NOMO-1 treated with dmso at 0.1 percent for 144 hours (cell line): ENCODE measurements at regions not wholly inside any gene's neighbourhood (a gene's known extent, or its start where the extent isn't known, plus 50 kb on each side); places are given as distances from the start of the nearest gene placed in this dataset.
"Not testable (repeated sequence)": the region's sequence is repeated elsewhere in the genome, so short reads cannot be mapped to it uniquely, and the experiment has no call there.

Experiments used
- DNase-seq: peaks from one replicate; lab custom pipeline; 2025; ENCODE audit not compliant: unreplicated experiment; lab: John Stamatoyannopoulos, UW

- no peak for DNase-seq
Measured at GRCh38 chr2:78779761-78780160, 245.7 kb upstream of the REG3G start.

- DNase-seq: no peak
Measured at GRCh38 chr2:78780256-78780655, 245.2 kb upstream of the REG3G start.

DNA sequence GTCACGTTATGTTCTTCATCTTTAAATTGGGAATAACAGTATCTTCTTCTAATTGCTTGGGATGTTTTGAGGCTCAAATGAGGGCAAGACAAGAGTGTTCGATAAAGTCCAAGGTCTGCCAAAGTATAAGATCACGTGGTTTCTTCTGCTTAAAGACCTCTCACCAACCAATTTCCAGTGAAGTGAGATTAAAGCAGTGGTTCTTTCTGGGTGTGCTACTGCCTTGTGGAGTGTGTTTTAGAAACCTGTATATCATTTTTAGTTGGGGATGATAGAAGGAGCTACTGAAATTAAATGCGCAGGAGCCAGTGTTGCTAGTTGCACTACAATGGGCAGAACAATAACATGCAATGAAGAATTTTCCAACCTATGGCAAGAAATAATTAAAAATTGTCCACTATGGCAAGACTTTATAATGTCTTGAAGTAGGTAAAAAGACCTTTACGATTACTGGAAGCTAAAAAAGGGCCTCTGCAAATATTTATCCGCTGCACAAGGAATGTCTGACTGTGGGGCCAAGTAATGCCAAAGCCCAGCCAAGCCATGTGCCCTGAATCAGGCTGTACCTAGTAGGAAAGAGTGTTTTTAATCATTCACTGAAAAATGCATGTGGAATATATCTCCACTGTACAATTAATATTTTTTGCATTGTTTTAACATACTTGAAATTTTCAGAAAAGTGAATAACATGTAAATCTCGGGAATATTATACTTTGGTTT is 244.5 kb upstream of the REG3G start:
- no peak for DNase-seq

DNA sequence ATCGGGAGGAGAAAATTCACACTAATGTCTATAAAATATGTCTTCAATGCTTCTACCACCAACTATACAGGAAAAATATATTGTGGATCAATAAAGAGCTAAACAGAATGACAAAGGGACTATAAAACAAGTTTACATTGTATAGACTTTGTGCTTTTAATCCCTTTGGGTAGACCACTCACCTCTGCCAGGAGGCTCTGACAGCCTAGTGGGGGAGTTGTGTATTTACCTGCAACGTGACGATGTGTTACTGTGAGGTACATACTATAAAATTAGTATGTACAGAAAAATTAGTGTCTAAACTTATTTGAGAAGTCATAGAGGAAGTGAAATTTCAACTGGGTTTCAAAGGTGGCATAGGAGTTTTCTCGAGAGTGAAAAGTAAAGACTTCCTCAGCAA is 243.3 kb upstream of the REG3G start:
- DNase-seq: no peak

GRCh38 chr2:78811955-78812610 is 213.4 kb upstream of the REG3G start:
- peak; percentile 39 for DNase-seq

DNA sequence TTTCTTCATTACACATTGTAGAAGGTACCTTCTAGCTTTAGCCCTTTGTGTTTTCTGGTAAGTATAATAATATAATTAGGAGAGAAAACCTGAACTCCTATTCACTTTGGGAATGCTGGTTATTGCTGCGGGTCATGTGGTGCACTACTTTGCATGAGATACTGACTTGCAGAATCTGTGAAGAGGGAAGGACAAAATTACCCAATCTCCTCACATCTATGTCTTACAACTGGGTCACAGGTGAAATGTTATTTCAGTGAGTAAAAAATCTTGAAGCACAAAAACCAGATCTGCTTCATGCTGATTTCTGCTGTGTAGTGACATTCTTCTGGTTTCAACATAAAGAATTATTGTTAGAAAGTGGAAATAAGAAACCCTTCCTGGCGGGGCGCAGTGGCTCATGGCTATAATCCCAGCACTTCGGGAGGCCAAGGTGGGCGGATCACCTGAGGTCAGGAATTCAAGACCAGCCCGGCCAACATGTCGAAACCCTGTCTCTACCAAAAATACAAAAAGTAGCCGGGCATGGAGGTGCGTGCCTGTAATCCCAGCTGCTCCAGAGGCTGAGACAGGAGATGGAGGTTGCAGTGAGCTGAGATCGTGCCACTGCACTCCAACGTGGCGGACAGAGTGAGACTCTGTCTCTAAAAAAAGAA is 211.0 kb upstream of the REG3G start:
- DNase-seq: no peak

- DNase-seq: no peak
Measured at GRCh38 chr2:78817430-78817829, 208.1 kb upstream of the REG3G start.

GRCh38 chr2:78832481-78832880 is 193.0 kb upstream of the REG3G start:
- no peak for DNase-seq

DNA sequence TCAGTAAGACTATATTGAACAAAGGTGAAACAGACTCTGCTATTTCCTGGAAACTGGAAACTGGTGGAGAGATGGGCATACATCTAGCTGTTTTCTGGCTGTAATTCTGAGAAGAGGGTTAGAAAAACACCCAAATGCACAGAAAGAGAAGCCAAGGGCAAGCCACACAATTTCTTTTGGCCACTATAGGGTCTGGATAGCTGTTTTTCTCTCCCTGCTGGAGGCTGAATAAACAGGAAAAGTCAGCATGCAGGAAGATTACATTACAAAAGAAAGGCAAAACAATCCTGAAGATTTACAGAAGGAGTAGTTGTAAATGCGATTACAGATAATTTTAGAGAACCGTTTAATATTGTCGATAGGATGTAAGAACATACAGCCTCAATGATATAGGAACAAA is 186.2 kb upstream of the REG3G start:
- no peak for DNase-seq

DNA sequence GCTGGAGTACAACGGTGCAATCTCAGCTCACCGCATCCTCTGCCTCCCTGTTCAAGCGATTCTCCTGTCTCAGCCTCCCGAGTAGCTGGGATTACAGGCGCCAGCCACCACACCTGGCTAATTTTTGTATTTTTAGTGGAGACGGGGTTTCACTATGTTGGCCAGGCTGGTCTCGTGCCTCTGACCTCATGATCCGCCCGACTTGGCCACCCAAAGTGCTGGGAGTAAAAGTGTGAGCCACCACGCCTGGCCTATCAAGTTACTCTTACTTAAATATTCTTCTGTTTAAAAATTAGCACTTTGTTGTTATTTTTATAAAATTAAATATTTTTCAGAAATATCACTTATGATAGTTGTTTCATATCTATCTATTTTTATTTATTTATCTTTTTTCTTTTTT is 185.2 kb upstream of the REG3G start:
- DNase-seq: not testable (repeated sequence)

DNA sequence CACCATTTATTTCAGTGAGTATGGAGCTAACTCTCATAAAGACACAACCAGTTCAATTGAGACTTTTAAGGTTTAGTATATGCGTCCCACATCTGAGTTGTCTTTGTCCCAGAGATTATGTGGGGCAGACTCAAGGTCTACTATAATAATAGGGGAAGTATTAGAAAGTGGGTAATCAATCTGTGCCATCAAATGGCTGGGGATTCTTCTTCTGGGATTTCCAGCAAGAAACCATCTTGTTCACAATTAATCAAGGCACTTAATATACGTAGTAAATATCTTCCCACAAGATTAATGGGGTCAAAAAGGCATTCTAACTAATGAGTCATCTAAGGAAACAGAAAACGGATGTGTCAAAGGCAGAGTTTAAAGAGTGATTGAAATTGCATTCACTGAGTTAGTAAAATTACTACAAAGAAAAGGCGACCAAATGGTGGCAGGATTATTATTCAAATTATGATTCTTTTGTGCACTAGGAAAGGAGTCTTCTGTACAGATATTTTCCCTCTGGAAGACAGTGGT is 179.8 kb upstream of the REG3G start:
- DNase-seq: no peak

GRCh38 chr2:78861546-78861945 is 164.0 kb upstream of the REG3G start:
- DNase-seq: no peak

DNA sequence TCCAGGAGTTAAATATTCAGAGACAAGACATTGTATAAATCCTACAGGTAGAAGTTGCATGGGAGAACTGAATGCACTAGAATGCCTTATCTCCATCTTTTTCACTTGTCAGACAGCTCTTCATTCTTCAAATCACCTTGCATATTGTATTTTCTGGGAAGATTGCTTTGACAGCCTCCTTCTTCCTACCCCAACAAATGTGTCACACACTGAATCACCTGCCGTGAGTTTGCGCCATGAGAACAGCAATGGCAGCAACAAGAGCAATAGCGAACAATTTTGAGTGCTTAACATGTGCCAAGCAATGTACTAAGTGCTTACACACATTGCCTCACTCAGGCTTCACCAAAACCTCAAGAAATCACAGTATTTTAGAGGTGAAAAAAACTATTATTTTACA is 161.3 kb upstream of the REG3G start:
- DNase-seq: no peak

DNA sequence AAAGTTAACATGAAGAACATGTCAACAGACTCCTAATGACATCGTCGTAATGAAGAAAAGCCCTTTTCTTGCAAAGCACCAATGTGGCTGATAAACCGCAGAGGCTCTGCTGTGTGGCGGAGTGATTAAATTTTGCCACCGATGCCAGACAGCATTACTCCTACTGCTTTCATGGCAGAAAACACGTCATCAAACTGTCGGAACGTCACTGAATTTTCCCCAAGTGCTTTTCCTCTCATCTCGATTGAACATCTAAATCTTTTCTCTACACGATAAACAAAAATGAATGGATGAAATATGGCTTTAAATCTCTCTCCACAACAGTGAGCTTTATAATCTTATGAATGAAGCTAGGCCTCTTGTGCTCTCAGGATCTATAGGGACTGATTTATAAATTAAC is 159.8 kb upstream of the REG3G start:
- DNase-seq: no peak

DNA sequence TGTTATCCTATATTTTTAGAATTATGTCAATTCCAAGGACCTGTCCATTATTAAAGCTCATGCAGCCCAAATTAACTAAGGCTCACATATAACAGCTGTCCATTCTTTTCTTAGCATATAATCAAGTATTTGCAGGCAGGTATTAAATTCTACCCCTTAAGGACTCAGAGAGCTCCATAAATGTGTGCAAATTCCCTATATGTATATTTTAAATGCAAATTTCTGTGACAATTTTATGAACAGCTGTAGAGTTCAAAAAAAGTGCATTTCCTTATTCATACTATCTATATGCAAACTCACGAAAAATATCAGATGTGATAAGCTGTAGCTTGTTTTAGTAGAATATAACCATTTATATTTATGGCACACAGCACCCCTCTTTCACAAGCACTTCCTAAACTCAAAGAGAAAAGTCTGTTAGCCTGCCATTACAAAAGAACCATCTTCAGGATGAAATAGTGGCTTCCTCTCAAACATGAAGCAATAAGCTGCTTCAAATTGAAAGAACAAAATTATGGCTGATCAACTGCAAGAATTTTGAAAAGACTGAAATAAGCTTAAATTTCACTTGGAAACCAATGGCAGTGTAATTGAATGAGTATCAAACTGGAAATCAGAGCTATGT is 155.0 kb upstream of the REG3G start:
- peak; percentile 81 for DNase-seq

GRCh38 chr2:78873526-78873925 is 152.0 kb upstream of the REG3G start:
- no peak for DNase-seq

DNA sequence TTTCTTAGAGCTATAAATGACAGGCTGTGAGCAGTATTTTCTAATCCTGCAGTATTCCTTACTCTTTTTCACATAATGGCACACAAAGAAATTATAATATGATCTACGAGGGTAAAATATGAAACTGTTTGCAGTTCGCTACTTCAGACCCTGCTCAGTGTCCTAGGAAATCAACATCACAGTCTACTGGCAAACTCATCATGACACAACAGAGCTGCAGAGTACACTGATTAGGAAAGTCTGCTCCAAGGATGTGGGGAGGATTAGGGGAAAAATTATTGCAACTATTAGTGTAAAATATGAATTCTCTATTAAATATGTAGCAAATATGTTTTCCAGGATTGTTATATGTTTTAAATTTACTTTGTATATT is 149.2 kb upstream of the REG3G start:
- DNase-seq: no peak

GRCh38 chr2:78887446-78887845 is 138.1 kb upstream of the REG3G start:
- no peak for DNase-seq

DNA sequence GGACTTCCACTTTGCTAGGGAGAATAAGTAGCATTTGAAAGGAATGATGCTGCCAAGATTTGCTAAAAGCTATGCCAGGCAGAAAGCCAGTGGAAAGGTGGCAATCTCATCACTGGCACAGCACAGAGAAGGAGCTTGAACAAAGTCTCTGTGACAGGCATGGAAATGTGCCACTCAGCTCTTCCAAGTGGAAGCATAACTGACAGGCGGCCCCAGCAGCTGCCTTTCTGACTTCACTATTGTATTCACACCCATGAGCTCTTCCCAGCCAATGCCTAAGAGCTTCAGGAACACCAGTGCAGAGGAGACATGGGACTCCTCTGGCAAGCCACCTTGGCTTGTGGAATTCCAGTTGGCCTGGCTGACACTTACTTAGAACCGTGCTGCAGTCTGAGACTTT is 134.6 kb upstream of the REG3G start:
- no peak for DNase-seq

DNA sequence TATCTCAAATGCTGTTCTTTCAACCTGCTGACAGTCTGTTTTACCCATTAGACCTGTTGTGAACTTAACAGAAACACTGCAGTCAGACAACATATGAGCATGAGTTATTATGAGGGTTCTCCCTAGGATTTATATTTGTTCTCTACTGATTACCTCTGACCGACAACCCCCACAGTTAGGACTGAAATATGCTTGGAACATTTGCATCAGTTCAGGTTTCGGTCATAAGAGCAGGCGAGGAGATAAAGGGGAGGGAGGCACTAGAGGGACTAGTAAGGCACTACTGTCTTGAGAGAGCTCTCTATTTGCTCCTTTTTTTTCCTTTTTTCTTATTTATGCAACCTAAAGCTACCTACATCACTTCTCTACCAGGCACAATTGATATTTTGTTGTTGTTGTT is 133.2 kb upstream of the REG3G start:
- no peak for DNase-seq

DNA sequence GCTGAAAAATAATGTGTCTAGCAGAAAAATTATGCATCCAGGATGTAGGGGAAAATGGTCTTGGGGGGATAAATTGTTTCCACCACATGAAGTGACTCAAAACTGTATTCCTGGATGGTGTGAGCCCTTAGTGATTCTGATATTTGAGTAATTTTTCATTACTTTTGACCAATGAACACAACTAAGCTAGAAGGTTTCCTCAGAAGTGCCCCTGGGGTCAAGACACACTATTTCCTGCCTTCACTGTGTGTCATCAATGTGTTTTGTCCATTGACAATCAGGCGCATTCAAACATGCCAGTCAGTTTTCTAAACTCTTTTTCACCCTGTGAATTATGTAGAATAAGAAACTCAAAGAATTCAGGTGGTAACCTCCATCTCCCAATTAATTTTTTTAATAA is 130.5 kb upstream of the REG3G start:
- no peak for DNase-seq

DNA sequence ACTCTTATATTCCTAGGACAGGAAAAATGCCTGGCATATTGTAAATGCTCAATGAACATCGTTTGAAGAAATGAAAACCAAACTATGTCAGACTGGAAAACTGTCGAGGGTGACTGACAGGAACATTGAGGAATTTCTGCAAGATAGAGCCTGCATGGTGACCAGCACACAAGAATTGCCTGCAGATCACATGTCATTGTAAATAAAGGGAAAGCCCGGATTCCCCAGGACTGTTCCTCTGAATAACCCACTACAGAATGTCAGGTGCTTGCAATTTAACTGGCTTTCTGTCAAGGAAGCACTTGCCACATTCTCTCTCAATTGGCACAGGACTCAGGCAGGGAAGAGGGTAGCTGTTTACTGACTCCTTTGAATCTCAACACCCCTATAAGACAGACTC is 129.0 kb upstream of the REG3G start:
- DNase-seq: no peak
